HK-2 (cell line): ENCODE measurements at regions not wholly inside any gene's neighbourhood (a gene's known extent, or its start where the extent isn't known, plus 50 kb on each side); places are given as distances from the start of the nearest gene placed in this dataset.
"Not testable (repeated sequence)": the region's sequence is repeated elsewhere in the genome, so short reads cannot be mapped to it uniquely, and the experiment has no call there.

Source experiments
- DNase-seq: peaks from one replicate; pipeline ENCODE4 v3.0.0-alpha.2; 2018; ENCODE audit not compliant: unreplicated experiment

DNA sequence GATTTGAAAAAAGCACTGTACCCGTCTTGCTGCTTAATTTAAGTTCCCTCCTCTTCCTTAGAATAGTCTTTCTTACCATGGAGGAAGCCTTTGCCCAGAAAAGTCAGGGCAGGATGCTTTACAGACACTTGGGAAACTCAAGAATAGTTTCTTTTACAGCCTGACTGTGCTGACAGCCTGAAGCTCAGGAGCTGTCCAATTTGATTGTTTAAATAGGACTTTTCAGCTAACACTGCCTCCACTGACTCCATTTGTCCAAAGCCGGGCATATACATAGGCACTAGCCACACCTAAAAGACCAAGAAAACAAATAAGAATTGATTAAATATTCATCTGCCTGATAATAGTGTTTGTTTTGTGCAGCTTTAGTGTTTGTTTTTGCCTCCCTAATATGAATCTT is 110.9 kb upstream of the L3MBTL4 start:
- no peak for DNase-seq

DNA sequence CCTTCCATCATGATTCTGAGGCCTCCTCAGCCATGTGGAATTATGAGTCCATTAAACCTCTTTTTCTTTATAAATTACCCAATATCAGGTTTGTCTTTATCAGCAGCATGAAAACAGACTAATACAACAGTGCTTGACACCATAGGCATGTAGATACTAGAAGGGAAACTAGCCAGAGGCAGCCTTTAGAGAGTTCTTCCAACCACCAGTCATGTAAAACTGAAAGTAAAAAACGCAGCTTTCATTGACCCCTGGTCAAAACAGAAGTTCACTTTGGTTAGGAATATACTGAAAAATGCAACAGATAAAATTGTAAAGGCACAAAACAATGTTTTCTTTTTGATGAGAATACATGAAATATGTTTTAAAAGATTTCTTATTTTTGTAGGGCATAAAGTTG is 122.8 kb upstream of the L3MBTL4 start:
- DNase-seq = no peak

DNA sequence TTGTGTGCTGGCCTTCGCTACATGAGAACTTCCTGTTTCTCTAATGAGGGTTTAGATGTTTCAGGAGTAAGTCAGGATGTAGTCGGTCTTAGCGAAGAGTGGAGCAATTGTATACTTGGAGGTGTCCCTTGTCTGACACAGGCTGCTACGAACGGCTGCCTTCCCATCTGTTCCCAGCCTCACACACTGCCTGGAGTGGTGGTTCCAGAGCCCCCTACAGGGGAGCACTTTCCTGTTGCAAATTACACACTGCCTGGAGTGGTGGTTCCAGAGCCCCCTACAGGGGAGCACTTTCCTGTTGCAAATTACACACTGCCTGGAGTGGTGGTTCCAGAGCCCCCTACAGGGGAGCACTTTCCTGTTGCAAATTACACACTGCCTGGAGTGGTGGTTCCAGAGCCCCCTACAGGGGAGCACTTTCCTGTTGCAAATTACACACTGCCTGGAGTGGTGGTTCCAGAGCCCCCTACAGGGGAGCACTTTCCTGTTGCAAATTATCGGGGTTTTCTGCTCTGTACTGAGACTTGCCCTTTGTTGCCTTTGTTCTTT is 126.5 kb upstream of the L3MBTL4 start:
- DNase-seq = not testable (repeated sequence)

DNA sequence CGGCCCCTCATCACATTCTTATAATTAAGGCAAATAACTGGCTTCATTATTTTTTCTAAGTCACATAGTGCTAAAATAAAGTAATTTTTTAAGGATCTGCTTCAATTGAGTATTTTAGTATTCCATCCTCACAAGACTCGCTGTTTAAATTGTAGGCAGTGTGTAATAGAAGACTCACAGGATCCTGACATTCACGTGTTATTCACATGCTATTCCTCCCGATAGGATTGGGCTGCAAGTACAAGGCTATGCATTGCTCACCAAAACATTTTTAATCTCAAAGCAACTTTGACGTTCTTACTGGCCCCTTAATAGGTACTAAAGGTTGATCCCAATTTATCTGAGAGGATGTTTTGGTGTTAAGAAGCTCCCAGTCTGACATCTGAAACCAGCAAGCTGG is 127.6 kb upstream of the L3MBTL4 start:
- no peak for DNase-seq

- DNase-seq = no peak
Measured at GRCh38 chr18:6543330-6543908, 128.7 kb upstream of the L3MBTL4 start.

- DNase-seq = no peak
Measured at GRCh38 chr18:6546229-6546628, 131.5 kb upstream of the L3MBTL4 start.

DNA sequence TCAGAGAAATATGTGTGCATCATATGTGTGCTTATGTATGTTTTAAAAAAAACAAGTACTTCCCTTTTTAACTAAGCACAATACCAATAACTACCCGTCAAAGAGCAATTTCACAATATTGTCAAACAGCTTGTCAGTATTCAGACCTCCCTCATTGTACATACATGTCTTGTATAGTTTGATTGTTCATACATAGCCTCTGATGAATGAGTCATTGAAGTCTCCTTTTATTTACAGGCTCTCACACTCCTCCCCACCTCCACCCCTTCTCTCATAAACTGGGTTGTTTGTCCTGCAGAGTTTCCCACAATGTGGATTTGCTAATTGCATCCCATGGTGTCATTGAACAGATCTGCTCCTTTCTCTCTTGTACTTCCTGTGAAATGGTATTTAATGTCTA is 132.8 kb upstream of the L3MBTL4 start:
- DNase-seq = no peak

GRCh38 chr18:6553234-6553900 is 138.7 kb upstream of the L3MBTL4 start:
- no peak for DNase-seq

- DNase-seq = no peak
Measured at GRCh38 chr18:6557057-6557769, 142.5 kb upstream of the L3MBTL4 start.

DNA sequence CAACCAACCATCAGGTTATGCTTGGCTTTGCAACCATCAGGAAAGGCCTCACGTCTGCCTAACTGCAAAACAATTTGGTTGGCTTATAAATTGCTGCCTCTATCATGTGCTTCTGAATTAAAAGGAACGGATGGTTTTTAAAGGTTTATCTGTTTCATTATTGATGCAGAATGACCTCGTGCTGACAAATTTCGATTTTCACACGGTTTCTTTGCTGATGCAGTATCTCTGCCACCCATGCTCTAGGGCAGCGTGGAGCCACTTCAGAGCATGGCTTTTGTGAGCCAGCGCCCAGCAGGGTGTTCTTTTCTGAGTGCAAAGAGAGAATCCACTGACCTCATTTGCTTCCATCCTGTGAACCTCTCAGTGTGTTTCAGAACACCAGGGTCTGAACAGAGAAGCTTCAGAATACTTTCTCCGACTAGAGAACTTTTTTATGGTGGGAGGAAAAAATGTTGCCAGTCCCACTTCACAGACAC is 143.1 kb upstream of the L3MBTL4 start:
- no peak for DNase-seq

- no peak for DNase-seq
Measured at GRCh38 chr18:6558446-6559156, 143.9 kb upstream of the L3MBTL4 start.

- DNase-seq = no peak
Measured at GRCh38 chr18:6559296-6559695, 144.6 kb upstream of the L3MBTL4 start.

- no peak for DNase-seq
Measured at GRCh38 chr18:6561016-6561415, 146.3 kb upstream of the L3MBTL4 start.

- DNase-seq = no peak
Measured at GRCh38 chr18:6561420-6561861, 146.7 kb upstream of the L3MBTL4 start.

DNA sequence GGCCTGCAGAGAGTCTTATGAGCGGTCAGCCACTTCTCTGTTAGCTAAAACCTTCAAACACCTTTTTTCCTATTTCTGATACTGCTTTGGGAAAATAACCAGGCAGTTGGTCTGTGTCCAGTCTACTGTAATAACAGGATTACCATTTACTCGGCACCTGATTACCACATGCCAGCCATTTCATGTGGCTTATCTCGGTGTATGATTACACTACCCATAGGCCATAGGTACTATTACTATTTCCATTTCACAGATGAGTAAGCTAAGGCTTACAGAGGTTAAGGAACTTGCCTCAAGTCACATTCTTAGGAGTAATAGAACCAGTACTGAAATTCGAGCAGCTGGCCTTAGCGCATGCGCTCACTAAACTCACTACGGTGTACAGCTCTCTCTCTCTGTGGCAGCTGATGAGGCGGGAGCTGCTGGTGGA is 147.2 kb upstream of the L3MBTL4 start:
- no peak for DNase-seq

GRCh38 chr18:6563896-6564295 is 149.2 kb upstream of the L3MBTL4 start:
- DNase-seq = no peak

DNA sequence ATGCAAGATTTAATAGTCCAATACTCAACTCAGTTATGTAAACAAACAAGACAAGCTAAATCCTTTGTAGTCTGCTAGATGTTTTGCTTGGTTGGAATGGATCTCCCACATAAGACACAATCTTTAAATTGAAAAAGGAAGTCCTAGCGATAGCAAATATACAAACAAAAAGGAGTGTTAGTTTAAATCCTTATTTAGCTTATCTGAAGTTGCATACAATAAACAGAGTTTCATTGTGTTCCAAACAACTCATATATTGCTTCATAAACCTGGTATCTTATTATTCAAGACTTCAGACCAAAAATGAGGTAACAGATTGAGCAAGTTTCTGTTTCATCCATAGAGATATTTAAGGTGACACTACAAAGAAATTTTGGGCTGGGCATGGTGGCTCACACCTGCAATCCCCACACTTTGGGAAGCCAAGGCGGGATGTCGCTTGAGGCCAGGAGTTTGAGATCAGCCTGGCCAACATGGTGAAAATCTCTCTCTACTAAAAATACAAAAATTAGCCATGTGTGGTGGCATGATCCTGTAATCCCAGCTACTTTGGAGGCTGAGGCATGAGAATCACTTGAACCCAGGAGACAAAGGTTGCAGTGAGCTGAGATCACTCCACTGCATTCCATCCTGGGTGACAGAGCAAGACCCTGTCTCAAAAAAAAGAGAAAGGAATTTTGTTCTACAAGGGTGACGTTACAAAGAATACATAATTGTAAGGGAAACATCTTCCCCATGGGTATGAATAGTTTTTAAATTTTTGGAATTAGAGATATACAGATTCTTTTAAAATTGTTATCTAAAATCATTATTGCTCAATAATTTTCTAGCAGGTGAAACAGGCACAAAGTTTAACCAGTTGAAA is 150.5 kb upstream of the L3MBTL4 start:
- DNase-seq = no peak

DNA sequence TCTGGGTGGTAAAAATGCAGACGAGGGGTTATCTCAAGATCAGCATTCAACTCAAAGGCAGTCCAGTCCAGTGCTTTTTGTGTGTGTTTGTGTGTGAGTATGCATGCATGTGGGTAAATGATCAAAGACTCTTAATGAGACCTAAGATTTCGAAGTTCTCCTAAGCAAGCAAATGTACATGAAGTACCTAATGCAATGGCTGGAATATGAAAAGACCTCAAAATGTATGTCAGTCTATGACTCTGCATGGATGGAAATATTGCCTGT is 151.0 kb upstream of the L3MBTL4 start:
- DNase-seq = no peak

GRCh38 chr18:6566338-6566911 is 151.7 kb upstream of the L3MBTL4 start:
- DNase-seq = no peak

DNA sequence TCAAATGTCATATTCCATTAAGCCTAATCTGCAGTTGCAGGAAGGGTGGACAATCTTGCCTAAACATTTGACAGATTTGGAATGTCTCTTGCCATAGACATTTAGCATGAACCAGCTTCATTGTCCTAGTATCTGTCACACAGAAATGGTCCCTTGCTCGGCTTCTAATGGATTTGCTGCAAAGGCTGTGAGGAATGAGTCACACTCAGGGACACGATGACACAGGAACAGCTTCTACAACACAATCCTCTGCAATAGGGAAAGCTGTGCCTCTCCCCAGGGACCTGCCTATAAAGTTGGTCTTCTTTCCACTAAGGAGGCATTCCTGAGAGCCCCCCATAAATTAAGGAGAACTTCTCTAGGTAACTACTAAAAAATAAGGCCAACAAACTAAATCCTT is 155.1 kb upstream of the L3MBTL4 start:
- DNase-seq = no peak
